Common myeloid progenitor, CD34-positive (primary cell): ENCODE measurements at regions not wholly inside any gene's neighbourhood (a gene's known extent, or its start where the extent isn't known, plus 50 kb on each side); places are given as distances from the start of the nearest gene placed in this dataset.

Experiments
- CTCF ChIA-PET: fragments of 350-600 bp; sonication (Branson Sonifier 250); formaldehyde crosslinking; loops from one replicate; lab custom pipeline; 2021; ENCODE audit warnings: antibody characterized with exemption; lab: Charles Lee
- POLR2A ChIA-PET: fragments of 350-600 bp; sonication (Branson Sonifier 250); formaldehyde crosslinking; loops from one replicate; lab custom pipeline; 2021; ENCODE audit warnings: antibody characterized with exemption; lab: Charles Lee
- DNase-seq, 3 donors: peaks; one replicate each; pipeline versions ENCODE4 v3.0.0 to v3.0.0-alpha.2; 2013
- H3K27ac ChIP-seq, 2 experiments: 1 replicate in 1 of 2; 2 replicates in 1 of 2; pipeline ENCODE4 v1.7.0; 2013; ENCODE audit warnings: inconsistent platforms in 2 of 2, low read length in 2 of 2, mild to moderate bottlenecking in 2 of 2, low read depth in 1 of 2, moderate library complexity in 1 of 2; ENCODE audit not compliant: severe bottlenecking in 2 of 2, insufficient read depth in 1 of 2, poor library complexity in 1 of 2
- H3K27me3 ChIP-seq, 5 experiments: replicated peaks in 2 of 5; 1 replicate in 3 of 5; 2 replicates in 2 of 5; pipeline versions ENCODE4 v1.6.1 to v1.7.0; 2013; ENCODE audit warnings: low read length in 4 of 5, mild to moderate bottlenecking in 2 of 5, moderate library complexity in 2 of 5, inconsistent platforms in 1 of 5; ENCODE audit not compliant: insufficient read depth in 5 of 5, control insufficient read depth in 4 of 5
- H3K36me3 ChIP-seq, 4 experiments: 1 replicate in 2 of 4; 2 replicates in 2 of 4; pipeline versions ENCODE4 v1.6.1 to v1.7.0; 2013; ENCODE audit warnings: low read length in 3 of 4, control low read depth in 1 of 4, mild to moderate bottlenecking in 1 of 4; ENCODE audit not compliant: control insufficient read depth in 4 of 4, insufficient read depth in 4 of 4
- H3K4me1 ChIP-seq, 4 experiments: 1 replicate in 3 of 4; 2 replicates in 1 of 4; pipeline versions ENCODE4 v1.6.1 to v1.7.1; 2013; ENCODE audit warnings: low read length in 3 of 4, mild to moderate bottlenecking in 3 of 4, control low read depth in 1 of 4, inconsistent platforms in 1 of 4, moderate library complexity in 1 of 4; ENCODE audit not compliant: control insufficient read depth in 4 of 4, insufficient read depth in 4 of 4; ENCODE audit errors: control extremely low read depth in 1 of 4
- H3K4me3 ChIP-seq, 7 experiments: 1 replicate in 4 of 7; 2 replicates in 3 of 7; pipeline versions ENCODE4 v1.5.1 to v1.7.0; 2013; ENCODE audit warnings: mild to moderate bottlenecking in 7 of 7, low read length in 6 of 7, moderate library complexity in 6 of 7, inconsistent platforms in 2 of 7, low read depth in 2 of 7, control low read depth in 1 of 7; ENCODE audit not compliant: insufficient read depth in 4 of 7, control insufficient read depth in 1 of 7; ENCODE audit errors: extremely low read depth in 1 of 7
- H3K9me3 ChIP-seq, 5 experiments: 1 replicate in 4 of 5; 2 replicates in 1 of 5; pipeline versions ENCODE4 v1.6.1 to v1.7.1; 2013; ENCODE audit warnings: low read length in 4 of 5, mild to moderate bottlenecking in 2 of 5, inconsistent platforms in 1 of 5, low read depth in 1 of 5, moderate library complexity in 1 of 5; ENCODE audit not compliant: control insufficient read depth in 4 of 5, insufficient read depth in 2 of 5; ENCODE audit errors: control extremely low read depth in 1 of 5
- WGBS: methylation state at CpG from one replicate; pipeline ENCODE4 v1.1.5; 2013; ENCODE audit not compliant: insufficient coverage; 5-methylcytosine and 5-hydroxymethylcytosine counted together

DNA sequence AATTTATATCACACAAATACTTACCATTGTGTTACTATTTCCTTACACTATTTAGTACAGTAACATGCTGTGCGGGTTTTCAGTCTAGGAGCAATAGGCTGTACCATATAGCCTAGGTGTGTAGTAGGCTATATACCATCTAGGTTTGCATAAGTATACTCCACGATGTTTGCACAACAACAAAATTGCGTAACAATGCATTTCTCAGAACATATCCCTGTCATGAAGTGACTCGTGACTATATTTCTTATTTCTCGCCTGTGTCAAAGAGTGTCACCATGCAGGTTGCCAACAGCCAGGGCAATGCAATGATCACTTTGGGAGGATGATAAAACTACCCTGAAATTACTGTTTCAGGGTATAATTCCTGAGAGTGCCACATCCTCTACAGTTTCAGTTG, 65.6 kb upstream of the CD180 start:
- 88% methylated on average over 4 of the region's 5 CpGs for whole genome bisulfite sequencing
- no peaks in the 10 kb centered on the region for H3K36me3 ChIP-seq
- ChIA-PET POLR2A (no interaction called here), CTCF (interaction anchor here (0.5 to 1.1 kb wide), 3 partner anchors 47 to 953 kb away, joined by 3 read pairs; no protein-coding TSS in a partner anchor)
- H3K4me1 ChIP-seq, result no peaks in the 10 kb centered on the region
- H3K27me3 ChIP-seq, result no peaks in the 10 kb centered on the region
- H3K4me3 ChIP-seq, result no peak overlapping the region
- H3K9me3 ChIP-seq, result no peaks in the 10 kb centered on the region
- no peak for DNase-seq
- H3K27ac ChIP-seq, result no peak overlapping the region

DNA sequence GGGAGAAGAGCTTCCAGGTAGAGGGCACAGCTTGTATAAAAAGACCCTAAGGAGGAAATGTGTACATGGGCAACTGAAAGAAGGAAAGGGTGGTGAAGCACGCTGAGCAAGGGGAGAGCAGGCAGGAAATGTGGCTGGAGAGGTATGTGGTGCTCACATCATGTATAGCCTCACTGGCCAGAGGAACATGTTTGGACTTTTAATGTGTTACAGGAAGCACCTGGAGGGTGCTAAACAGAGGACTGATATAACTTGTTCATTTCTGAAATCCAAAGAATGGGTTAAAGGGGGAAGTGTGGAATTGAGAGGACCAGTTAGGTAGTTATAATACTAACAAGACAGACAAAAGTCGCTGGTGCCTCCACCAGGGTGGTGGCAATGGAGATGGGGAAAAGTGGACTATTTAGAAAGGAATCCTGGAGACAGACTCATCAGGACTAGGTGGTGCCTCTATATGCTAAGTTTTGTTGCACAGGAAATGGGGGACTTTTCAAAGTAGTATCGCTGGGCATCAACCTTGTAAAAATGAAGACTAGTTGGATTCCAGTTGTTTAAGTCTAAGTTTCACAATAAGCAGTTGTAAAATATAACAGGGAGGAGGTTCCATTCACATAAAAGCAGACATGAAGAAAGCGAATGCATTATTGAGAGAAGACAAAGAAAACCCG, 63.1 kb upstream of the CD180 start:
- ChIA-PET CTCF (interaction anchor here (1.0 to 1.5 kb wide), 2 partner anchors 11 to 13 kb away, joined by 3 to 7 read pairs; no protein-coding TSS in a partner anchor), POLR2A (no interaction called here)
- Histone ChIP-seq H3K4me1 (no peaks in the 10 kb centered on the region), H3K36me3 (no peaks in the 10 kb centered on the region), H3K27ac (no peak overlapping the region), H3K9me3 (no peaks in the 10 kb centered on the region), H3K27me3 (no peaks in the 10 kb centered on the region), H3K4me3 (no peak overlapping the region)
- no peak for DNase-seq
- WGBS, result 89% methylated on average over 3 of the region's 5 CpGs

DNA sequence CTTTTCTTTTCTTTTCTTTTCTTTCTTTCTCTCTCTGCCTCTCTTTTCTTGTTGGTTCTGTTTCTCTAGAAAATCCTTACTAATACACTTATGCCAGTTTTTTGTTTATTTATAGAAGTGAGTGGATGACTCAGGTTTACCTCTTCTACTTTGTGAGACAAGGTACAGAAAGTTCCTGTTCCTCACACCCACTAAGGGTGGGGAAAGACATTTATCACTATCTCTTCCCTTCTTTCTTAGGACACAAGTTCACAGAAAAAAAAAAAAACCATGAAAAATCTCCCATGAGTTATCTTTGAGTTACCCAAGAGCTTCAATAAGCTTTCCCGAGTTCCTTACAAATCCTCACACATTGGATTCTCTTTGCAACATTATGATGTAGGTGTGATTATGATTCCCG, 60.9 kb upstream of the CD180 start:
- DNase-seq, result no peak
- H3K4me3 ChIP-seq, result no peak overlapping the region
- no peak overlapping the region for H3K27ac ChIP-seq
- no CpG with 5 or more reads among the region's 2 CpGs for whole genome bisulfite sequencing
- ChIA-PET POLR2A (no interaction called here), CTCF (no interaction called here)
- no peaks in the 10 kb centered on the region for H3K4me1 ChIP-seq
- no peaks in the 10 kb centered on the region for H3K36me3 ChIP-seq
- peaks cover 0 to 3% (median 0%) of the 10 kb centered on the region in 5 experiments for H3K9me3 ChIP-seq
- no peaks in the 10 kb centered on the region for H3K27me3 ChIP-seq

DNA sequence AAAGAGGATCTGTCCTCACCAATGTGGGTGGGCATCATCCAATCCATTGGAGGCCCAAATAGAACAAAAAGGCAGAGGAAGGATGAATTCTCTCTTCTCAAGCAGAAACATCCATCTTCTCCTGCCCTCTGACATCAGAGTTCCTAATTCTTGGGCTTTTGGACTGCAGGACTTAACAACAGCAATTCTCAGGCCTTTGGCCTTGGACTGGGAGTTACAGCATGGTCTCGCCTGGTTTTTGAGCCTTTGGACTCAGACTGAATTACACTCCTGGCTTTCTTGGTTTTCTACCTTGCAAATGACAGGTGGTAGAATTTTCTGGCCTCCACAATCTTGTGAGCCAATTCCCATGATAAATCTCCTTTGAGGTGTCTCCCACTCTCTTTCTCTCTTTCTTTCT, 60.5 kb upstream of the CD180 start:
- POLR2A ChIA-PET, result no interaction called here
- H3K27ac ChIP-seq, result no peak overlapping the region
- no peaks in the 10 kb centered on the region for H3K27me3 ChIP-seq
- no peak overlapping the region for H3K4me3 ChIP-seq
- CTCF ChIA-PET, result interaction anchor here (0.9 kb wide), 1 partner anchor 10 kb away, joined by 3 read pairs; no protein-coding TSS in a partner anchor
- no peaks in the 10 kb centered on the region for H3K4me1 ChIP-seq
- no peak for DNase-seq
- no peaks in the 10 kb centered on the region for H3K36me3 ChIP-seq
- WGBS, result 100% methylated on average over 1 of the region's 1 CpG
- peaks cover 0 to 6% (median 0%) of the 10 kb centered on the region in 5 experiments for H3K9me3 ChIP-seq

DNA sequence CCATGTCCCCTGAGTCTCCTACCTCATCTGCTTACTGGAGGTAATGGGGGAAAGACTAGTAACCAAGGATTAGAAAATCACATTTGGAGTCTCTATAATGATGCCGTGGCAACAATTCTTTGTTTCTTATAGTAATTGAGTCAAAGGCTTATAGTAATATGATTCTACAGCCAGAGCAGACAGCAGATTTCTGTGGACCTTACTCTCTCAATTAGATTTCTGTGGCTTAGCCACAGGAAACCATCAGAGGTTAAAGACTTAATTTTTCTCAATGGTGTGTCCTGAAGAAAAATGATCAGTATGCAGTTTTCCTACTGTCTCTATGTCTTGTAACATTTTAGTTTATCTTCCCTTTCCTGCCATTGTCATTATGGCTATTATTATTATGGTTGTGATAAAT, 59.3 kb upstream of the CD180 start:
- H3K36me3 ChIP-seq, result no peaks in the 10 kb centered on the region
- H3K4me3 ChIP-seq, result no peak overlapping the region
- H3K27me3 ChIP-seq, result no peaks in the 10 kb centered on the region
- 100% methylated on average over 1 of the region's 1 CpG for WGBS
- H3K4me1 ChIP-seq, result no peaks in the 10 kb centered on the region
- POLR2A ChIA-PET, result no interaction called here
- H3K27ac ChIP-seq, result no peak overlapping the region
- CTCF ChIA-PET, result interaction anchor here (1.5 kb wide), 1 partner anchor 9 kb away, joined by 5 read pairs; no protein-coding TSS in a partner anchor
- peaks cover 0 to 6% (median 0%) of the 10 kb centered on the region in 5 experiments for H3K9me3 ChIP-seq
- no peak for DNase-seq

DNA sequence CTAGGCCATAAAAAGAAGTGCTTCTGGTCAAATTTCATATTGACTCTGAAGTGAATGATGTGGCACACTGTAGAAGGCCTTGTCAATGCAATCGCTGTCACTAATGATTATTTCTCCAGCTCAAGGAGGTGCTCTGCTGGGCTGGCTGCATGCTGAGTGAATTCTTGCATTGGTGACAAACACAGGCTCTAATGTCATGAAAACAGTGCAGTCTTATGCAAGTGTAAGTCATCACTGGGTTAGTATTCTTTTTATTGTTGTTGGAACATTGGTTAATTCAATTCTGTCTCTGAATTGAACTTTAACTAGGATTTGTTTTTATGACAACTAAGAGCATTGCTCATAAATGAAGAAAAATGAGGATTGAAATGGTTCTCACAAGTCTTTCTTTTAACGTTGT, 57.3 kb upstream of the CD180 start:
- H3K27ac ChIP-seq, result no peak overlapping the region
- H3K36me3 ChIP-seq, result no peaks in the 10 kb centered on the region
- H3K9me3 ChIP-seq, result peaks cover 0 to 6% (median 0%) of the 10 kb centered on the region in 5 experiments
- no peaks in the 10 kb centered on the region for H3K4me1 ChIP-seq
- no peaks in the 10 kb centered on the region for H3K27me3 ChIP-seq
- 93% methylated on average over 1 of the region's 2 CpGs for WGBS
- DNase-seq, result no peak
- H3K4me3 ChIP-seq, result no peak overlapping the region
- CTCF ChIA-PET, result no interaction called here
- POLR2A ChIA-PET, result no interaction called here

DNA sequence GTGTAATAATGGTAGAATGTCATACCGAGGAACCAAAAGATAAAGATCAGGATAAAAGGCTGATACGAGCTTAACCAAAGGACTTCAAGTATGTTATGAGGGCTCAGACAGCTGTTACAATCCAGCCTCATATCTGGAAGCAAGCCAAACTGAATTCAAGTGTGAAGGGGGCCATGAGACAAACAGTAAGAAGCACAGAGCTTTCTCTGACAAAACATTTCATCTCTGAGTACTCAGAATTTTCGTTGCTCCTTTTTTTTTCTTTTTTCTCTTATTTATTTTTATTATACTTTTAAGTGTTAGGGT, 52.9 kb upstream of the CD180 start:
- peaks cover 5 to 13% (median 9%) of the 10 kb centered on the region in 4 experiments for H3K4me1 ChIP-seq
- POLR2A ChIA-PET, result no interaction called here
- H3K36me3 ChIP-seq, result no peaks in the 10 kb centered on the region
- peak in 2 of 3 donors; percentile 31 to 33 for DNase-seq
- WGBS, result 25% methylated on average over 1 of the region's 3 CpGs
- no peak overlapping the region for H3K4me3 ChIP-seq
- H3K27me3 ChIP-seq, result no peaks in the 10 kb centered on the region
- CTCF ChIA-PET, result interaction anchor here (0.6 to 4.5 kb wide), 5 partner anchors 9 to 1291 kb away, joined by 3 to 40 read pairs (median 7); no protein-coding TSS in a partner anchor
- H3K9me3 ChIP-seq, result peaks cover 0 to 6% (median 0%) of the 10 kb centered on the region in 5 experiments
- H3K27ac ChIP-seq, result no peak overlapping the region
